Epithelial cell of proximal tubule (primary cell): ENCODE measurements at regions not wholly inside any gene's neighbourhood (a gene's known extent, or its start where the extent isn't known, plus 50 kb on each side); places are given as distances from the start of the nearest gene placed in this dataset.
A peak's percentile ranks its signal among the peaks of the same experiment; 100 is the strongest.

ENCODE experiments used
- DNase-seq: peaks from one replicate; pipeline ENCODE4 v3.0.0-alpha.2; 2011; ENCODE audit warnings: low read depth
- H3K4me3 ChIP-seq: 2 replicates; pipeline ENCODE4 v1.5.1; 2011; ENCODE audit warnings: low read depth, mild to moderate bottlenecking, low read length
- TF ChIP-seq, protein P1 (sequence below): conservative IDR thresholded peaks from 2 replicates; pipeline ENCODE4 v1.5.1; 2012; ENCODE audit warnings: low read depth, mild to moderate bottlenecking, low read length

DNA sequence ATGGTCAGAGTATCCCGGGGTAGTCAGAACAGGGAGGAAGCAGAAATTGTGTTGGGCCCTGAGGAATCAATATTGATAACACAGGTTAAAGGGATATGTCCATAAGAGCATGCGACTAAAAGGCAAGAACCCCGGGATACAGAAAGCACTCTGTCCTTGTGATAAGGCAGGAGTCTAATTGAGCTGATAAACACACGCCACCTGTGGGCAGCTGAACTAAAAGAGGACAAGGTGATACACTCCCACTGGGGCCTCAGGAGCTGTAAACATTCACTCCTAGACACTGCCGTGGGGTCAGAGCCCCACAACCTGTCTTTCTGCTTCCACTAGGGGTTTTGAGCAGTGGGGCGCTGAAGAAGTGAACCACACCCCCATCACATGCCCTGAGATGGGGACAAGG is 144.7 kb upstream of the MPDZ start:
- no peak for DNase-seq
- TF ChIP-seq, protein P1, sequence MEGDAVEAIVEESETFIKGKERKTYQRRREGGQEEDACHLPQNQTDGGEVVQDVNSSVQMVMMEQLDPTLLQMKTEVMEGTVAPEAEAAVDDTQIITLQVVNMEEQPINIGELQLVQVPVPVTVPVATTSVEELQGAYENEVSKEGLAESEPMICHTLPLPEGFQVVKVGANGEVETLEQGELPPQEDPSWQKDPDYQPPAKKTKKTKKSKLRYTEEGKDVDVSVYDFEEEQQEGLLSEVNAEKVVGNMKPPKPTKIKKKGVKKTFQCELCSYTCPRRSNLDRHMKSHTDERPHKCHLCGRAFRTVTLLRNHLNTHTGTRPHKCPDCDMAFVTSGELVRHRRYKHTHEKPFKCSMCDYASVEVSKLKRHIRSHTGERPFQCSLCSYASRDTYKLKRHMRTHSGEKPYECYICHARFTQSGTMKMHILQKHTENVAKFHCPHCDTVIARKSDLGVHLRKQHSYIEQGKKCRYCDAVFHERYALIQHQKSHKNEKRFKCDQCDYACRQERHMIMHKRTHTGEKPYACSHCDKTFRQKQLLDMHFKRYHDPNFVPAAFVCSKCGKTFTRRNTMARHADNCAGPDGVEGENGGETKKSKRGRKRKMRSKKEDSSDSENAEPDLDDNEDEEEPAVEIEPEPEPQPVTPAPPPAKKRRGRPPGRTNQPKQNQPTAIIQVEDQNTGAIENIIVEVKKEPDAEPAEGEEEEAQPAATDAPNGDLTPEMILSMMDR = no peak
- H3K4me3 ChIP-seq = no peak overlapping the region

DNA sequence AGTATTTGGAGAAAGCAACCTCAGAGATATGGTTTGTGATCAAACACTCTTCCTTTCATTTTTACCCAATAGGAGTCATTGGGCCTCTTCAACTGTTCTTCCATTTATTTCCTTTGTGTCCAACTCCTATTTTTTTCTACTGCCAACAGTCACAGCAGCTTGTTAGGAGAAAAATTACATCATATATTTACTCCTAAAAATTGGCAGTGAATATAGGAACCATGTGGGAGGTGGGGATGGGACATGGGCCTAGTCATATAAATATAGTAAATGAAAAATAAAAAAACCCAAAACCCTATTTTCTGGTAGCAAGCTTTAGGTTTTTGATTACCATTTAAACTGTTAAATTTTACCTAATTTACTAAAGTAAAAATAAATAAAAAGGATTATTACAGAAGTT is 134.9 kb upstream of the MPDZ start:
- DNase-seq = no peak
- H3K4me3 ChIP-seq = no peak overlapping the region
- TF ChIP-seq, protein P1 = no peak

DNA sequence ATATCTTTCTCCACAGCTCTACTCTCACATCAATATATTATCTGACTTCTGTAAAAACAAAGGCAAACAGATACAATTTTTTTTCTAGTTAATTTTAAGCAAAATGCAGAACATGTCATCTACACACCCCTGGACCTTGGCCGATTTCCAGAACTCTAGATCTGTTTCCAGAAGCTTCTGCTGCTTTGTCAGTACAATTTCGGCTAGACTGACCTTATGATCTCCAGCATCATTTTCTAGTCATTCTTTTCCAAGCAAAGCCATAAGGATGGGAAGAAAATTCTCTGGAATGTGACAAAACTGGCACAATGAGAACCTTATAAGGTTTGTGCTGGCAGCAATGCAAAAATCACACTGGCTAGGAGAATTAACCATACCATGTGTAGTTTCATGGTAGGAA is 132.8 kb upstream of the MPDZ start:
- TF ChIP-seq, protein P1 = no peak
- no peak for DNase-seq
- H3K4me3 ChIP-seq = no peak overlapping the region

DNA sequence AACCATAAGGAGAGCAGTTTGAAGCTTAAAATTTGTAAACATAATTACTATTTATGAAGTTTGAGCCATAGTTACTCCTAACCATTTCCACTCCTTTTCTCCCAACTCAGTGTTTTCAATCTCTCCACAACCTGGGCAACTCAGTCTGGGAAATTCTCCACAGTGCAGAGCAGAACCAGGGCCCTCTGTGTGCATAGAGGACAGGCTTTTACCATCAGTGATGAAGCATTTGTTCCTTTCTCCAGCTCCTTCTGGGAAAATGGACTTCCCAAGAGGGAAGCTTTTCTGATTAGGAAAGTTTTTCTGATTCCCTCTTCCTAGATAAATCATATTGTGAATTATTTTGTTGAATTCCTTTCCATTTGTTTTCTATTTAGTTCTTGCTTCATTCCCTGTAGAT is 132.3 kb upstream of the MPDZ start:
- DNase-seq = no peak
- no peak overlapping the region for H3K4me3 ChIP-seq
- TF ChIP-seq, protein P1 = no peak

DNA sequence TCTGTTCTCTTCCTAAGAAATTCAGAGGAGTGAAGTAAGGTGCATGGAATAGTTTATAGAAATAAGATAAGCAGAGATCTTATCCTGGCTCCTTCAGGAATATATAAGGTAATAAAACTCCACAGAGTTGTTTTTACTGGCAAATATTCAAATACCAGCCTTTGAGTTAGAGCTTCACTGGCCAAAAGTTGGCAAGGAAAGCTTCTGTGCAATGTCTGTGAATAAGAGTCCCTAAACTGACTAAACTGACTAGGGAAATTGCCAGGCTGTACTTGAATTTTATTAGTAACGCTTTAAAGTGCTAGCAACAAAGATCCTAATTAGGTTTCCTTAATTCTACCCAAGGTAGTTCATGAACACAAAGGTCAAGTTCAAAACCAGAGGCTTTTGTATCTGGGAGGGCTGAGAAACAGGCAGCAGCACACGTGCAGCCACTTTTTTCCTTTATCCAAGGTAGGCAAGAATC is 131.1 kb upstream of the MPDZ start:
- DNase-seq = peak; percentile 41
- TF ChIP-seq, protein P1 = no peak
- no peak overlapping the region for H3K4me3 ChIP-seq

DNA sequence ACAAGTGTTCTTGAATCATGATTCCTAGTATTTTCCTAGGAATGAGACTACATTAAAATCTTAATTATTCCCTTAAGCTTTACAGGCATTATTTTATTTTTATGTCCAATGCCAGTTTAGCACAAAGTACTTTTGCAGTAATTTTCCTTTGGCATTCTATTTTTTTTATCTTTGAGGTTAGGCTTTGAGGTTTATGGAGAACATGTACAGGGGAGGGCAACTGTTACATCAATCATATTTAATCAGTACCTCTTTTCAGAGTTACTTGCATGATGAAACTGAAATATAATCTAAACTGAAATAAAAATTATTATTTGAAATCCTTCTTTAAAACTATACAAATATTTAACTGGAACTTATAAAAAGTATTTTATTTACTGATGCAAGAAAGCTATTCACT is 118.2 kb upstream of the MPDZ start:
- DNase-seq = no peak
- TF ChIP-seq, protein P1 = no peak
- no peak overlapping the region for H3K4me3 ChIP-seq

DNA sequence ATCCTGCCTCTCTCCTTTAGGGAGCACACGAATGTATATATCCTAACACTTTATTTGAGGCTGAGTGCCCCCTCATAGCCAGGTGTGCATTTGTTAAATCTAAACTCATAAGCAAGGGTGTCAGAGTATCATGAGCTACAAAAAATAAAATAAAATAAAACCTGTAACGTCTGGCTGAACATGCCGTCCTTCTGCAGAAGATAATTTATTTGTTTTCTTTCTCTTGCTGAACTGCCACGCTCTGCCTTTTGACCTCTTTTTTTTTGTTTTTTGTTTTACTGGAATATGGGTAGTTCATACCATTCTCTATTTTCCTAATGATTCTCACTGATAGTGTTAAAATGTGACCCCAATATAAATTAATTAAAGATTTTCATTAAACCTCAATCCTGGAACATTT is 117.7 kb upstream of the MPDZ start:
- no peak overlapping the region for H3K4me3 ChIP-seq
- DNase-seq = no peak
- TF ChIP-seq, protein P1 = no peak
